Tibial nerve (tissue), 3 donors: ENCODE measurements at regions not wholly inside any gene's neighbourhood (a gene's known extent, or its start where the extent isn't known, plus 50 kb on each side); places are given as distances from the start of the nearest gene placed in this dataset.

Experiments used
- CTCF ChIP-seq, 5 experiments: fragments of 200-600 bp in 3 of 5; fragments of 450-650 bp in 2 of 5; sonication (generic) in 3 of 5; IDR thresholded peaks; one replicate each; pipeline ENCODE4 v1.5.1; 2016 to 2019; ENCODE audit warnings: antibody characterized with exemption in 5 of 5, mild to moderate bottlenecking in 3 of 5, moderate library complexity in 2 of 5
- POLR2A ChIP-seq, 2 donors: fragments of 450-650 bp; IDR thresholded peaks; one replicate each; pipeline ENCODE4 v1.6.1; 2017; ENCODE audit warnings: antibody characterized with exemption in 2 of 2, mild to moderate bottlenecking in 2 of 2, moderate library complexity in 2 of 2

GRCh38 chr20:50293284-50294139 is 102.9 kb downstream of the CEBPB start:
- no peak for TF ChIP-seq CTCF (IDR thresholded peaks at IDR 0.05)
- TF ChIP-seq POLR2A (IDR thresholded peaks at IDR 0.05), result no peak
